ENCODE measurements at regions not wholly inside any gene's neighbourhood (a gene's known extent, or its start where the extent isn't known, plus 50 kb on each side); places are given as distances from the start of the nearest gene placed in this dataset.

DNA sequence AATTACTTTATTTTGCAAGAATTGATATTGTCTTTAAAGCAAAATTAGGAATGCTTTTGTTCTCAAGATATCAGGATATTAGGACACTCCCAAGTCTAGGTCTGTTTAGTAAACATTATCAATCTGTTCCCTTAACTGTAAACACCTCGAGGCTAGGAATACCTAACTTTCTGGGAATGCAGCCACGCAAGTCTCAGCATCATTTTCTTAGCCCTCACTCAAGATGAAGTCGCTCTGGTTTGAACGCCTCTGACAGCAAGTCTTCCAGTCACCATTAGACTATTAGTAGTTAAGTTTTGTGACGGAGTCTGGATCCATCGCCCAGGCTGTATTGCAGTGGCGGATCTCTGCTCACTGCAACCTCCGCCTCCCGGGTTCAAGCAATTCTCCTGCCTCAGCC is 128.0 kb upstream of the MYO3A start:
- Histone ChIP-seq H3K27ac (no peak overlapping the region), H3K4me1 (no peaks in the 10 kb centered on the region), H3K9me3 (no peaks in the 10 kb centered on the region), H3K36me3 (no peaks in the 10 kb centered on the region), H3K27me3 (no peaks in the 10 kb centered on the region), H3K4me3 (no peak overlapping the region)
- no peak for TF ChIP-seq CTCF (IDR thresholded peaks at IDR 0.05)
- intact Hi-C loops (cut with DNase I; ENCODE audit: low total_unique reads), result no loop called here
- no peak for DNase-seq

DNA sequence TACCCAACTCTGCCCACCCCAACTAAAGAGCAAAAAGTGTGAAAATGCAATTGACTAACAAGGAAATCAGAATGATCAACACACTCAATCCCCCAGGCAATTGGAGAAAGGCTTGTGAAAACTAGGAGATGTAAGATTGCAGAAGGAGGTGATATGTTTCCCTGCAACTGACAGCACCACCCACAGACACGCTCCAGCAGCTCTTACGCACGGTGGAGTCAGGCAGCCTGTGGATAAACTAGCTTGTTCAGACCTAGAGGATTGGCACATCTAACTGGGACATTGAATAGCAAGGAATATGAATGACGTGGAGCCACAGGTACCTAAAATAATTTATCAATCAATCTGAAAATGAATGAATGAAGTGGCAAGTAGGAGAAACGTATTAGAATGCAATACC is 125.7 kb upstream of the MYO3A start:
- no peaks in the 10 kb centered on the region for H3K4me1 ChIP-seq
- no peak overlapping the region for H3K27ac ChIP-seq
- H3K9me3 ChIP-seq, result no peaks in the 10 kb centered on the region
- H3K27me3 ChIP-seq, result no peaks in the 10 kb centered on the region
- H3K4me3 ChIP-seq, result no peak overlapping the region
- intact Hi-C loops (cut with DNase I; ENCODE audit: low total_unique reads), result no loop called here
- DNase-seq, result no peak
- no peak for TF ChIP-seq CTCF (IDR thresholded peaks at IDR 0.05)
- H3K36me3 ChIP-seq, result no peaks in the 10 kb centered on the region

DNA sequence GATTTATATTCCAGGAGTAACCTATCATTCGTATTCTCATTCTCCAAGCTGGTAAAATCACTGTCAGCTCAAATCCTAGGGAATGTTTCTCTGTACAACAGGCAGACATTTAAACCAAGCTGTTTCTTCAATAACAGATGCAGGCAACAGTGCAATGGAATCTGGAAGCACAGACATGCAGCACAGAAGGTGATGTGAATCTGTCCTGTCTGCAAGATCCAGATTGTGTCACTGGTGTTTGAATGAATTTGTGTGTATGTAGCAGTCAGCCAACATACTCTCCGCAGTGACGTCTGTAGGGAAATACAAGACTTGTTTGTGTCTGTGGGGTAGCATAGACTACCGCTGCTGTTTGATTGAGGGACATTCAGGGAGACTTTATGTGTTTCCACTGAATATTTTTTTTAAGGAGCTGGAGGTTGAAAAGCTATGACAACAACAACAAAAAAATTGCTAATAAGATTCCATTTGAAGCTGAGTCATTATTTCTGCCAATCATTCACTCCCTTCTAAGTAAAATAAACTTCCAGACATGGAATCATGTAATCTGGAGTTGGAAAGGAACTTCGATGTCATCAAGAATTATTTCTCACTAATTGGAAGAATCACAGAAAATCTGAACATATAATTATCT is 122.9 kb upstream of the MYO3A start:
- DNase-seq, result no peak
- Histone ChIP-seq H3K27me3 (no peaks in the 10 kb centered on the region), H3K36me3 (no peaks in the 10 kb centered on the region), H3K9me3 (no peaks in the 10 kb centered on the region), H3K27ac (no peak overlapping the region), H3K4me3 (no peak overlapping the region), H3K4me1 (no peaks in the 10 kb centered on the region)
- intact Hi-C loops (cut with DNase I; ENCODE audit: low total_unique reads), result no loop called here
- TF ChIP-seq CTCF (IDR thresholded peaks at IDR 0.05), result no peak

DNA sequence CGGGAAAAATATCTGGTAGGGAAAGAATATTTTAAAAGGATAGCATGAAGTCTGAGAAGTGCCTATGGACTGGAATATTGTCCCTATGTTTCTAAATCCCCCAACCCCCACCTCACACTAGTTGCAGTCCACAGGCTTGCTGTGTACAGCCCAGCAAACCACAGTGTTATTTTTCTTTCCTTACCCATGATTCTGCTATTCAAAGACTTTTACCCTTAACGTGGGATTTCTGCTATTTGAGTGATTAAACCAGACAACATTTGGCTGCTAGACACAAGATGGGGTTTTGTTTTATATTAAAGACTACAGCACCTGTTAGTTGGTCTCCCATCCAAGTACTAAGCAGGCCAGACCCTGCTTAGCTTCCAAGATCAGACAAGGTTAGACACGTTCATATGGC is 120.5 kb upstream of the MYO3A start:
- H3K4me1 ChIP-seq, result no peaks in the 10 kb centered on the region
- H3K4me3 ChIP-seq, result no peak overlapping the region
- intact Hi-C loops (cut with DNase I; ENCODE audit: low total_unique reads), result no loop called here
- H3K9me3 ChIP-seq, result no peaks in the 10 kb centered on the region
- no peak for DNase-seq
- H3K27me3 ChIP-seq, result no peaks in the 10 kb centered on the region
- no peak for TF ChIP-seq CTCF (IDR thresholded peaks at IDR 0.05)
- no peaks in the 10 kb centered on the region for H3K36me3 ChIP-seq
- H3K27ac ChIP-seq, result no peak overlapping the region

DNA sequence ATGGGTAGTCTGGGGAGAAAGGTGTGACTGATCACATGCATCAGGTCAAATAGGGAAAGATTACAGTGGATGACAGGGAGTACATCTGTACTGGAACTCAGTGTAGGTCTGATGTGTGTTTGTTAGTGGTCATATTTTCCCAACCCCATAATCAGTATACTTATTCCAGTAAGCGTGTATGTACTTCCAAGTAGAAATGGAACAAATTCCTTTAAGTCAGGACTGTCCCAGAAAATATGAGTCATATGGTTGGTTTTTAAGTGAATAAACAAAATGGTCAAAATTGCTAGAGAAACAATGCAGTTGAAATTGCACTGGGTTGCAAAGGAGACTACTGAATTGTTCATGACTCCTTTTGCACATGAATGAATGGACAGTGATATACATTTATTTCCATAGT is 118.8 kb upstream of the MYO3A start:
- Histone ChIP-seq H3K4me3 (no peak overlapping the region), H3K27ac (no peak overlapping the region), H3K4me1 (no peaks in the 10 kb centered on the region), H3K27me3 (no peaks in the 10 kb centered on the region), H3K36me3 (no peaks in the 10 kb centered on the region), H3K9me3 (no peaks in the 10 kb centered on the region)
- no peak for TF ChIP-seq CTCF (IDR thresholded peaks at IDR 0.05)
- intact Hi-C loops (cut with DNase I; ENCODE audit: low total_unique reads), result no loop called here
- DNase-seq, result no peak
